Calu3 (cell line): ENCODE measurements at regions not wholly inside any gene's neighbourhood (a gene's known extent, or its start where the extent isn't known, plus 50 kb on each side); places are given as distances from the start of the nearest gene placed in this dataset.

Experiments used
- BruUV-seq: library from RNA; stranded (reverse); fragments of 400-500 nt; replicated peaks from 2 replicates; lab custom pipeline; 2021; lab: Mats Ljungman, UMichigan
- CTCF ChIA-PET: fragments of 300-600 bp; sonication (Branson Sonifier 250); formaldehyde crosslinking; loops from one replicate; lab custom pipeline; 2022; ENCODE audit warnings: antibody characterized with exemption; lab: Charles Lee
- DNase-seq: peaks from one replicate; pipeline ENCODE4 v3.0.0; 2022
- H3K27ac Mint-ChIP-seq: one replicate; pipeline ENCODE4 v1.8.0; 2022; ENCODE audit warnings: mixed read lengths; ENCODE audit not compliant: unreplicated experiment
- H3K27me3 Mint-ChIP-seq: one replicate; pipeline ENCODE4 v1.8.0; 2022; ENCODE audit warnings: mixed read lengths; ENCODE audit not compliant: unreplicated experiment
- H3K36me3 Mint-ChIP-seq: one replicate; pipeline ENCODE4 v1.8.0; 2022; ENCODE audit warnings: mild to moderate bottlenecking, moderate library complexity, mixed read lengths; ENCODE audit not compliant: insufficient read depth, unreplicated experiment
- H3K4me1 Mint-ChIP-seq: one replicate; pipeline ENCODE4 v1.8.0; 2022; ENCODE audit warnings: mild to moderate bottlenecking, low read depth, mixed read lengths; ENCODE audit not compliant: unreplicated experiment
- H3K4me3 Mint-ChIP-seq: one replicate; pipeline ENCODE4 v1.8.0; 2022; ENCODE audit warnings: mild to moderate bottlenecking, low read depth, moderate library complexity, mixed read lengths; ENCODE audit not compliant: unreplicated experiment
- H3K9me3 Mint-ChIP-seq: one replicate; pipeline ENCODE4 v1.8.0; 2022; ENCODE audit warnings: low read depth, mixed read lengths; ENCODE audit not compliant: unreplicated experiment
- intact Hi-C: fragments of 100-400 bp; cut with micrococcal nuclease; formaldehyde crosslinking; loops from one replicate; pipeline ENCODE4 v1.10.0; 2022; ENCODE audit not compliant: unreplicated experiment
- TF ChIP-seq, protein P1 (sequence below): fragments of 200-600 bp; IDR thresholded peaks from one replicate; pipeline ENCODE4 v1.8.0; 2022; ENCODE audit warnings: antibody characterized with exemption; ENCODE audit not compliant: unreplicated experiment

GRCh38 chr4:181987392-181987791, 255.8 kb upstream of the TENM3 start:
- no peak for DNase-seq
- no peaks in the 10 kb centered on the region for H3K4me1 Mint-ChIP-seq
- intact Hi-C loops = no loop called here
- H3K36me3 Mint-ChIP-seq = no peaks in the 10 kb centered on the region
- no peak overlapping the region for H3K27ac Mint-ChIP-seq
- H3K9me3 Mint-ChIP-seq = no peaks in the 10 kb centered on the region
- H3K27me3 Mint-ChIP-seq = peaks cover 20% of the 10 kb centered on the region
- CTCF ChIA-PET = no interaction called here
- H3K4me3 Mint-ChIP-seq = no peak overlapping the region
- BruUV-seq = no TSS peak
- TF ChIP-seq, protein P1, sequence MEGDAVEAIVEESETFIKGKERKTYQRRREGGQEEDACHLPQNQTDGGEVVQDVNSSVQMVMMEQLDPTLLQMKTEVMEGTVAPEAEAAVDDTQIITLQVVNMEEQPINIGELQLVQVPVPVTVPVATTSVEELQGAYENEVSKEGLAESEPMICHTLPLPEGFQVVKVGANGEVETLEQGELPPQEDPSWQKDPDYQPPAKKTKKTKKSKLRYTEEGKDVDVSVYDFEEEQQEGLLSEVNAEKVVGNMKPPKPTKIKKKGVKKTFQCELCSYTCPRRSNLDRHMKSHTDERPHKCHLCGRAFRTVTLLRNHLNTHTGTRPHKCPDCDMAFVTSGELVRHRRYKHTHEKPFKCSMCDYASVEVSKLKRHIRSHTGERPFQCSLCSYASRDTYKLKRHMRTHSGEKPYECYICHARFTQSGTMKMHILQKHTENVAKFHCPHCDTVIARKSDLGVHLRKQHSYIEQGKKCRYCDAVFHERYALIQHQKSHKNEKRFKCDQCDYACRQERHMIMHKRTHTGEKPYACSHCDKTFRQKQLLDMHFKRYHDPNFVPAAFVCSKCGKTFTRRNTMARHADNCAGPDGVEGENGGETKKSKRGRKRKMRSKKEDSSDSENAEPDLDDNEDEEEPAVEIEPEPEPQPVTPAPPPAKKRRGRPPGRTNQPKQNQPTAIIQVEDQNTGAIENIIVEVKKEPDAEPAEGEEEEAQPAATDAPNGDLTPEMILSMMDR = no peak

GRCh38 chr4:181989071-181989470, 254.1 kb upstream of the TENM3 start:
- H3K36me3 Mint-ChIP-seq = no peaks in the 10 kb centered on the region
- DNase-seq = no peak
- TF ChIP-seq, protein P1 = no peak
- intact Hi-C loops = no loop called here
- no peaks in the 10 kb centered on the region for H3K4me1 Mint-ChIP-seq
- CTCF ChIA-PET = no interaction called here
- no peak overlapping the region for H3K27ac Mint-ChIP-seq
- H3K9me3 Mint-ChIP-seq = no peaks in the 10 kb centered on the region
- peaks cover 20% of the 10 kb centered on the region for H3K27me3 Mint-ChIP-seq
- BruUV-seq = no TSS peak
- H3K4me3 Mint-ChIP-seq = no peak overlapping the region

GRCh38 chr4:181991369-181992108, 251.7 kb upstream of the TENM3 start:
- no peak for DNase-seq
- Mint-ChIP-seq H3K27me3 (peaks cover 9% of the 10 kb centered on the region), H3K4me1 (peaks cover 6% of the 10 kb centered on the region), H3K4me3 (no peak overlapping the region), H3K27ac (no peak overlapping the region), H3K9me3 (no peaks in the 10 kb centered on the region), H3K36me3 (no peaks in the 10 kb centered on the region)
- CTCF ChIA-PET = no interaction called here
- BruUV-seq = no TSS peak
- intact Hi-C loops = no loop called here
- TF ChIP-seq, protein P1 = no peak

GRCh38 chr4:181998398-181999295, 244.6 kb upstream of the TENM3 start:
- Mint-ChIP-seq H3K4me3 (no peak overlapping the region), H3K27me3 (no peaks in the 10 kb centered on the region), H3K9me3 (no peaks in the 10 kb centered on the region), H3K4me1 (peaks cover 8% of the 10 kb centered on the region), H3K36me3 (no peaks in the 10 kb centered on the region), H3K27ac (no peak overlapping the region)
- CTCF ChIA-PET = no interaction called here
- DNase-seq = no peak
- no TSS peak for BruUV-seq
- intact Hi-C loops = no loop called here
- TF ChIP-seq, protein P1 = no peak
